Stomach (tissue), 4 donors: ENCODE measurements at regions not wholly inside any gene's neighbourhood (a gene's known extent, or its start where the extent isn't known, plus 50 kb on each side); places are given as distances from the start of the nearest gene placed in this dataset.

Experiments used
- CTCF ChIP-seq, 7 experiments: fragments of 450-650 bp in 4 of 7; fragments of 200-600 bp in 3 of 7; sonication (generic) in 3 of 7; IDR thresholded peaks; one replicate each; pipeline ENCODE4 v1.5.1; 2016 to 2019; ENCODE audit warnings: antibody characterized with exemption in 7 of 7, control low read depth in 2 of 7, mild to moderate bottlenecking in 1 of 7
- POLR2A ChIP-seq, 4 donors: fragments of 450-650 bp; IDR thresholded peaks; one replicate each; pipeline ENCODE4 v1.6.1; 2016; ENCODE audit warnings: antibody characterized with exemption in 4 of 4, control low read depth in 2 of 4, mild to moderate bottlenecking in 1 of 4, moderate library complexity in 1 of 4
- POLR2AphosphoS5 ChIP-seq, 3 donors: sonication (generic); formaldehyde crosslinking; IDR thresholded peaks; one replicate each; pipeline ENCODE4 v1.6.1; 2016; ENCODE audit warnings: antibody characterized with exemption in 3 of 3

- no peak for TF ChIP-seq POLR2A (IDR thresholded peaks at IDR 0.05)
- TF ChIP-seq CTCF (IDR thresholded peaks at IDR 0.05), result no peak
- no peak for TF ChIP-seq POLR2AphosphoS5 (IDR thresholded peaks at IDR 0.05)
Observed at GRCh38 chr2:224159345-224159928, 120.4 kb upstream of the SERPINE2 start.
